Left lung (tissue), 4 donors: ENCODE measurements at regions not wholly inside any gene's neighbourhood (a gene's known extent, or its start where the extent isn't known, plus 50 kb on each side); places are given as distances from the start of the nearest gene placed in this dataset.

ENCODE experiments used
- ATAC-seq: fragments of 200-7000 bp; cut with Tn5 transposase; one replicate; pipeline ENCODE4 v1.9.1; 2020; ENCODE audit warnings: moderate library complexity
- DNase-seq, 4 donors: peaks; one replicate each; pipeline ENCODE4 v3.0.0-alpha.2; 2013 to 2020
- H3K27ac ChIP-seq, 2 donors: fragments of 200-600 bp; sonication (generic) in 1 of 2; one replicate each; pipeline versions ENCODE4 v1.5.0 to v1.8.0; 2020 to 2021
- H3K27me3 ChIP-seq, 2 donors: fragments of 200-600 bp; sonication (generic) in 1 of 2; one replicate each; pipeline versions ENCODE4 v1.5.0 to v1.8.0; 2020 to 2021
- H3K36me3 ChIP-seq, 2 donors: fragments of 200-600 bp; sonication (generic) in 1 of 2; one replicate each; pipeline versions ENCODE4 v1.5.0 to v1.8.0; 2020 to 2021
- H3K4me1 ChIP-seq, 2 donors: fragments of 200-600 bp; one replicate each; pipeline ENCODE4 v1.8.0; 2021
- H3K4me3 ChIP-seq, 2 donors: fragments of 200-600 bp; sonication (generic) in 1 of 2; one replicate each; pipeline versions ENCODE4 v1.5.0 to v1.8.0; 2020 to 2021; ENCODE audit warnings: mild to moderate bottlenecking in 1 of 2
- H3K9me3 ChIP-seq, 2 donors: fragments of 200-600 bp; sonication (generic) in 1 of 2; one replicate each; pipeline versions ENCODE4 v1.5.0 to v1.8.0; 2020 to 2021
- intact Hi-C, 2 donors: fragments of 100-400 bp; cut with DNase I; formaldehyde crosslinking; loops; one replicate each; pipeline versions ENCODE4 v1.11.2 to v1.14.2; 2022
- TF ChIP-seq, protein P1 (sequence below), 2 donors: fragments of 200-600 bp; sonication (generic) in 1 of 2; IDR thresholded peaks; one replicate each; pipeline versions ENCODE4 v1.5.0 to v1.8.0; 2021; ENCODE audit warnings: antibody characterized with exemption in 2 of 2
- donor health status: DM: no; HTN: yes; CAD: no.
- donor health status: DM: no; HTN: no; CAD: no.

- H3K4me1 ChIP-seq: no peaks in the 10 kb centered on the region
- no peaks in the 10 kb centered on the region for H3K27me3 ChIP-seq
- no peak overlapping the region for H3K4me3 ChIP-seq
- DNase-seq (peak in 1 of 4 donors; percentile 53), ATAC-seq (peak; percentile 41)
- H3K36me3 ChIP-seq: no peaks in the 10 kb centered on the region
- H3K27ac ChIP-seq: peak overlapping the region in 1 of 2 donors; percentile 53
- intact Hi-C loops: no loop called here
- TF ChIP-seq, protein P1, sequence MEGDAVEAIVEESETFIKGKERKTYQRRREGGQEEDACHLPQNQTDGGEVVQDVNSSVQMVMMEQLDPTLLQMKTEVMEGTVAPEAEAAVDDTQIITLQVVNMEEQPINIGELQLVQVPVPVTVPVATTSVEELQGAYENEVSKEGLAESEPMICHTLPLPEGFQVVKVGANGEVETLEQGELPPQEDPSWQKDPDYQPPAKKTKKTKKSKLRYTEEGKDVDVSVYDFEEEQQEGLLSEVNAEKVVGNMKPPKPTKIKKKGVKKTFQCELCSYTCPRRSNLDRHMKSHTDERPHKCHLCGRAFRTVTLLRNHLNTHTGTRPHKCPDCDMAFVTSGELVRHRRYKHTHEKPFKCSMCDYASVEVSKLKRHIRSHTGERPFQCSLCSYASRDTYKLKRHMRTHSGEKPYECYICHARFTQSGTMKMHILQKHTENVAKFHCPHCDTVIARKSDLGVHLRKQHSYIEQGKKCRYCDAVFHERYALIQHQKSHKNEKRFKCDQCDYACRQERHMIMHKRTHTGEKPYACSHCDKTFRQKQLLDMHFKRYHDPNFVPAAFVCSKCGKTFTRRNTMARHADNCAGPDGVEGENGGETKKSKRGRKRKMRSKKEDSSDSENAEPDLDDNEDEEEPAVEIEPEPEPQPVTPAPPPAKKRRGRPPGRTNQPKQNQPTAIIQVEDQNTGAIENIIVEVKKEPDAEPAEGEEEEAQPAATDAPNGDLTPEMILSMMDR (IDR thresholded peaks at IDR 0.05): no peak
- H3K9me3 ChIP-seq: no peaks in the 10 kb centered on the region
Measured at GRCh38 chr3:197430934-197431333, 124.8 kb downstream of the BDH1 start.

GRCh38 chr3:197430502-197430901, 125.3 kb downstream of the BDH1 start:
- ATAC-seq: no peak
- H3K4me1 ChIP-seq: no peaks in the 10 kb centered on the region
- intact Hi-C loops: no loop called here
- H3K27ac ChIP-seq: peak overlapping the region in 1 of 2 donors; percentile 28
- H3K4me3 ChIP-seq: no peak overlapping the region
- H3K27me3 ChIP-seq: no peaks in the 10 kb centered on the region
- TF ChIP-seq, protein P1 (IDR thresholded peaks at IDR 0.05): no peak
- no peaks in the 10 kb centered on the region for H3K36me3 ChIP-seq
- no peaks in the 10 kb centered on the region for H3K9me3 ChIP-seq
- DNase-seq: no peak

DNA sequence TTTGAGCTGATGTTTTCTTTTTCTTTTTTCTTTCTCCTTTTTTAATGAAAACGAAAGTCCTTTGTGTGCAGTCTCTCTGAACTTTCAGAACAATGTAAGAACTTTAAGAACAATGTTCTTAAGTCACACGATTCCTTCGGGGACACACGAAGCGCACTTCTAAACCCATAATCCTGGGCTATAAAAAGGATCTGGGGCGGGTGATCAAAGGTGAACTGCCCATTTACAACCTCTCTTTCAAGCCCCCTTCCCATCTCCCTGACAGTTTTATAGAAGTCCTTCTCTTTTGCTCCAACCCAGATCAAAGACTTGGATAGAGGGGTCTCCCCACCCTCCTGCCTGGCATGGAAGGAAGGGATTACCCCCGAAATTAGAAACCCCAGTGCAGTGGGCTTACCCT, 126.8 kb downstream of the BDH1 start:
- Histone ChIP-seq H3K36me3 (no peaks in the 10 kb centered on the region), H3K4me1 (no peaks in the 10 kb centered on the region), H3K27me3 (peaks cover 0 to 4% of the 10 kb centered on the region in 2 donors), H3K9me3 (no peaks in the 10 kb centered on the region), H3K27ac (no peak overlapping the region), H3K4me3 (no peak overlapping the region)
- DNase-seq (no peak), ATAC-seq (no peak)
- TF ChIP-seq, protein P1 (IDR thresholded peaks at IDR 0.05): no peak
- intact Hi-C loops: no loop called here

DNA sequence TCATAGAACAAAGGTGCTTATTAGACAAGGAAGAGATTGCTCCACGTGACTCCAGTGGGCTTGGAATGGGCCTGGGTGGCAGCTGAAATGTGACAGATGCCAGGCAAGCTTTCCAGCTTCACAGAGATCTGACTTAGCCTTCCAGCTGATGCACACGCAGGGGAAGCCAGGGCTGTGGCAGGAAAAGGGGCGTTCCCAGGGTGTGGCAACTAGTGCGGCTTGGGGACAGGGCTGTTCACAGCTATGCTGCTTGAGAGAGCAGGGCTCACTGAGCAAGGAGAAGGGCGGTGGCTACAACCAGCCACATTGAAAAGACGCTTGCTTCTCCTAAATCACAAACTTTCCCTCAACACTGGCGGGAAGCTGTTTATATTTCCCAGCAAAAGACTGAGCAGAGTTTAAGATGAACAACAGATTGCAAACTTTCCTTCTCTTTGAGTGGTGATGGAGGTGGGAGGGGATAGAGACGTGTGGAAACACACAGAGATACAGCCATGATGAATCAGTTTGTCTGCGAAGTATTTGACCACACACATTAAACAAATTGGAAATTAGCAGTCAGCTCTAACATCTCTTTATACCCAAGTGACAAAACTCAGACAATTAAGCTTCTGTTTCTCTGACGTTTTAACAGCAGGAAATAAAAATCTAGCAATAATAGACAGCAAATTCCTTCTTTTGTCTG, 127.5 kb downstream of the BDH1 start:
- Histone ChIP-seq H3K9me3 (no peaks in the 10 kb centered on the region), H3K27ac (no peak overlapping the region), H3K27me3 (peaks cover 0 to 11% of the 10 kb centered on the region in 2 donors), H3K4me1 (no peaks in the 10 kb centered on the region), H3K4me3 (no peak overlapping the region), H3K36me3 (no peaks in the 10 kb centered on the region)
- intact Hi-C loops: no loop called here
- DNase-seq (no peak), ATAC-seq (peak; percentile 57)
- TF ChIP-seq, protein P1 (IDR thresholded peaks at IDR 0.05): no peak

DNA sequence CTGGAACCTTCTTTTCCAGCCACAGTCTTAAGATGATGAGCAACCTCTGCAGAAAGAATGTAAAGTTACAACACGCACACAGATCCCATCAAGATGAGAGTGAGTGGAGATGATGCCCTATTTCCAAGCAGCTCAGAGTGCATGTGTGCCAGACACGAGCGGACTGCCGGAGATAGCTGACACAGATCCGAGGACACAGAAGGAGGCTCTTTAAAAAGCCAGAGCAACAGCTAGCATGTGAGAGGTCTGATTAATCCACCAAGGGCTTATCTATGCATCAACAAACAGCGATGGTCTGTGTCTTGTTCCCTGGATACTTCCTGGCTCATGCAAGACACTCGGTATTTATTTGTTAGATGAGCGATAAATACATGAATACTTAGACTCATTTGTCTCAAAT, 128.6 kb upstream of the DLG1 start:
- no peaks in the 10 kb centered on the region for H3K4me1 ChIP-seq
- TF ChIP-seq, protein P1 (IDR thresholded peaks at IDR 0.05): no peak
- DNase-seq: no peak
- H3K4me3 ChIP-seq: no peak overlapping the region
- no peaks in the 10 kb centered on the region for H3K9me3 ChIP-seq
- ATAC-seq: no peak
- no peaks in the 10 kb centered on the region for H3K36me3 ChIP-seq
- intact Hi-C loops: no loop called here
- peaks cover 0 to 12% of the 10 kb centered on the region in 2 donors for H3K27me3 ChIP-seq
- H3K27ac ChIP-seq: no peak overlapping the region
